ENCODE measurements at regions not wholly inside any gene's neighbourhood (a gene's known extent, or its start where the extent isn't known, plus 50 kb on each side); places are given as distances from the start of the nearest gene placed in this dataset.
"Not testable (repeated sequence)": the region's sequence is repeated elsewhere in the genome, so short reads cannot be mapped to it uniquely, and the experiment has no call there.

DNA sequence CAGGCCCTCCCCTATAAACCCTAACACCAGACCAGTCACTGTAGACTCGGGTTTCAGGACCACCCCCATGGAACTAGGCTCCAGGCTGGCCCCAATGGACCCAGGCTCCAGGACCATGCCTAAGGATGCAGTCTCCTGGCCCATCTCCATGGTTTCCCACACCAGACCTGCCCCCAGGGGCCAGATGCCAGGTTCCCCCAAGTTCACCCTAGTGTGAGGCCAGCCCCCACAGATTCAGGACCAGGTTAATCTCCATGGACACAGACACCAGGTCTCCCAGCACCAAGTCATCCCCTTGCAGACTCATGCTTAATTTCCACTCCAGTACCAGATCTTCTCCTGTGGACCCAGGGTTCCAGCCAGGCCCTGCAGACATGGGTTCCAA lies 103.8 kb upstream of the LANCL2 start:
- no peak for DNase-seq (ENCODE audit: low read depth in 2 of 2, low spot score in 1 of 2)

DNA sequence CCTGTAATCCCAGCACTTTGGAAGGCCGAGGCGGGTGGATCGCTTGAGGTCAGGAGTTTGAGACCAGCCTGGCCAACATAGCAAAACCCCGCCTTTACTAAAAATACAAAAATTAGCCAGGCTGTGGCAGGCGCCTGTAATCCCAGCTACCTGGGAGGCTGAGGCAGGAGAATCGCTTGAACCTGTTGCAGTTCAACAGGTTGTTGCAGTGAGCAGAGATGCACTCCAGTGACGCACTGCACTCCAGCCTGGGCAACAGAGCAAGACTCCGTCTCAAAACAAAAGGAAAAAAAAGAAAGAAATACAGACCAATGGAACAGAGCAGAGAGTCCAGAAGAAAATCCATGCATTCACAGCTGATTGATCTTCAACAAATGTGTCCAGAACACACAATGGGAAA lies 99.8 kb upstream of the LANCL2 start:
- not testable (repeated sequence) for DNase-seq (ENCODE audit: low read depth in 2 of 2, low spot score in 1 of 2)

DNA sequence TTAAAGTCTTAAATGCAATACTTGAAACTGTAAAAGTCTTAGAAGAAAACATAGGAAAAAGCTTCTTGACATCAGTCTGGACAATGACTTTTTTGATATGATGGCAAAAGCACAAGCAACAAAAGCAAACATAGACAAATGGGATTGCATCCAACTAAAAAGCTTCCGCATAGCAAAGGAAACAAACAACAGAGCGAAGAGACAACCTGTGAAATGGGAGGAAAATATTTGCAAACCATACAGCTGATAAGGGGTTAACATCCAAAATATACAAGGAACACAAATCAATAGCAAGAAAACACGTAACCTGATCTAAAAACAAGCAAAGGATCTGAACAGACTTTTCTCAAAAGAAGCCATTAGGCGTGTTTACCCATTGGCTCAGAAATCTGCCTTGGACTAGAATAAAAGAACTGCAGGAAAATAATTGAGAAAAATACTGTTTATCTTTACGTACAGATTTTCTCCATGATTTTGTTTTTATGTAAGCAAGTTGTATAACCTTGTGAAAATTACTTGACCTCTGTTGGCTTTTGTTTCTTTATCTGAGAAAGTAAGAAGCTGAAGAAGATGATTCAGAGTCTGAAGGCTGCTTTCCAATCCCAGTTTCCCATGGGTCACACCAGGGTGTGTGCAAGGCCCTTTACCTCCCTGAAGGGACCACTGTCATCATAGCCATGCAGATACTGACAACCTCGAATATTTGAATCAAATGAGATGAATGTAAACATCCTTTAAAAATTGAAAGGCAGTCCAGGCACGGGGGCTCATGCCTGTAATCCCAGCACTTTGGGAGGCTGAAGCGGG lies 99.1 kb upstream of the LANCL2 start:
- DNase-seq (ENCODE audit: low read depth in 2 of 2, low spot score in 1 of 2), result no peak

DNA sequence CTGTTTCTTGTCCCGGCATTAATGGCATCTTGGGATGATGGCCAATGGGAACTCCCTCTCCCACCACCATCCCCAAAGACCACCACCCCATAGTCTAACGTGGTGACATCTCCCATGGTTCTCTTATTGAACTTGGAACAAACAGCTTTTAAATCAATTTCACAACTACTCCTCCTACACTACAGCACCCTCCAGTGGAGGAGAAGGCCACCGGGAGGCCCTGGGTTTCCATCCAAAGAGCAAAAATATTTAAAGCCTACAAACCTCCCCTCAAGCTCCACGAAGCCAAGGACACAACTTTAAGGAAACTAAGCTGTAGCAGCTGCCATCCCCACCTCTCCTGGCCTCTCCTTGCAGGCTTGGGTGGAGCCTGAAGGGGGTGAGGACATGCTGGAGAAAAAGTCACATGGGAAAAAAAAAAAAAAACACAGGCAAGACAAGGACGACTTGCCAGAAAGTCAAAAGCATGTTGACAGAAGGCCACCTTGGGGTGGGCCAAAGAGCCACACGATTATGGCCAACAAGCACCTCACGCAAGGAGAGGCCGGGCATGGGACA lies 94.0 kb upstream of the LANCL2 start:
- no peak for DNase-seq (ENCODE audit: low read depth in 2 of 2, low spot score in 1 of 2)

DNA sequence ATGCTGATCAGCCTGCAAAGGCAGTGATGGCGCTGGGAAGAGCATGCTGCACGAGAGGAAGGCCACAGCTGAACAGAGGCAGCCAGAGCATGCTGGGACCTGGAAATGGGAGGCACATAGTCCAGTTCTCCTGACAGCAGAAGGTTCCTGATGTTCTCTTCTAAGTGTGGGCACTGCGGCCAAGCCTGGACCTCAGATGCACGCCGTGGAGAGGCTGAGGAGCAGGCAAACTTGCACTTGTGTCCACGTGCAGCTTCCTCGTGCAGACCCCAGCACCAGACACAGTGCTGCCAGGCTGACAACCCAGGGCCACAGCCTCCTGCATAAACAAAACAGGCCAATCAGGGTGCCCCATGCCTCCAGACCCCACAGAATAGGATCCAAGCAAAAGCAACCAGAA lies 93.5 kb upstream of the LANCL2 start:
- no peak for DNase-seq (ENCODE audit: low read depth in 2 of 2, low spot score in 1 of 2)

DNA sequence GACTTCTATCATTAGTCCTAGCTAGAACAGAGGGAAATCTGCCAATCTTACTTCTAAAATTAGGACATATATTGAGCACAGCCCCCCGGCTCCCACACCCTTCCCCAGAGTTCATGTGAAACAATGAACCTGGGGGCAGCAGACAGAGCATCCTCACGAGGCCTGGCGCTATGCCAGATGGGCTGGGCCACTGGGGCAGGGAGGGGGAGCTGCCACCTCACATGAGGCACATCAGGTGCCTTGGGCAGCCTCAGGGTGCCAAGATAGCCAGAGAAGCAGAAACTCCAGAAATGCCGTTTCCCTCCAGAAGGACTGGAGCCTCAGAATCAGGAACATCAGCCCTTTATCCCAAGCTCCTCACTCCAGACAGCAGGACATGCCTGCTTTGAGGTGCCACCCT lies 92.8 kb upstream of the LANCL2 start:
- no peak for DNase-seq (ENCODE audit: low read depth in 2 of 2, low spot score in 1 of 2)

DNA sequence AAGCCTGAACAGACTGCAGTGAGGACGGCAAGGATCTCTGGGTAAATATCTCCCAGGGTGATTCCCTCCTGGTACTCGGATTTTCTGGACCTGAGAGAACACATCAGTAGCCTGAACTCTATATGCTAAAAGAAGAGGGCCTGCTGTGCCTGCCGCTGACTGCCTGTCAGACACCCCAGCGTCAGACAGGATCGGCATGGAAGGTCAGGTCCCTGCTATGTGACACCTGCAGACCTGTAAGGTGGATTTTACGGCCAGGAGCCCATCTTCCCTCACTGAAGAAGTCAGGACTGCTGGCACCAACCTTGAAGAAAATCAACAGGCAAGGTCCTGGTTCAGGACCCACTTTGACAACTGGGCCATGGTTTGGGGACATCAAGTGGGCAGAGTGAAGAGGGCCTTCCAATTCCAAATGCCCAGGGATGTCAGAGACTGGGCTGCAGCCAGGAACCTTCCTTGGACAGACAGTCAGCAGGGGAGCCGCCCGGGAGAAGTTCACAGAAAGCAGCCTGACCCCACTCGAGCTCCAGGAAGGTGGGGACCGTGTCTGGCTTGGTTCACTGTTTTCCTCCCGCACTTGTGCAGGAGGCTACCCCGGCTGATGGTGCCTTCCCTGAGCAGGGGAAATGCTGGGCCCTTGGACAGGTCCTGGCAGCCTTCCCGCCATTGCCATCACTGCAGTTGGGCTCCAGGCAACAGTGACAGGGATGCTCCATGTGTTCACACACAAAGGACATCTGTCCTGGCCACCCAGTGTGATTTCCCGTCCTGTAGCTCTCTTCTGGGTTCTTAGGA lies 91.8 kb upstream of the LANCL2 start:
- DNase-seq (ENCODE audit: low read depth in 2 of 2, low spot score in 1 of 2), result no peak

DNA sequence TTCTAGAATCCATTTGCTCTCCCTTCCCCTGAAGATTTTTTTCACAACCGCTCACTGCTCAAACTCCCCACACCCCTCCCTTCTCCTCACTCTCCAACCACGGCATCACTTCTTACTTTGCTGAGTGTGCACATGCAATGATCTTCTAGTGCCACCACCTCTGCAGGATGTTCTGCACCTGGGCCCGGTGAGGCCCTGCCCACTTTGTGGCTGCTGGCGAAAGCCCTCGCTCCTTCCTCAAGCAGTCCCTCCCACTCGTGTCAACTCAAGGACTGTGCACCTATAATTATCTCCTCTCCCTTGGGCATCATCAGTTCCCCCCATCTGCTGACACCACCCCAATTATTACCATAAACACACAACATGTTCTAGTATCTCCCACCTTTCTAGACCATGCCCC lies 91.0 kb upstream of the LANCL2 start:
- no peak for DNase-seq (ENCODE audit: low read depth in 2 of 2, low spot score in 1 of 2)

DNA sequence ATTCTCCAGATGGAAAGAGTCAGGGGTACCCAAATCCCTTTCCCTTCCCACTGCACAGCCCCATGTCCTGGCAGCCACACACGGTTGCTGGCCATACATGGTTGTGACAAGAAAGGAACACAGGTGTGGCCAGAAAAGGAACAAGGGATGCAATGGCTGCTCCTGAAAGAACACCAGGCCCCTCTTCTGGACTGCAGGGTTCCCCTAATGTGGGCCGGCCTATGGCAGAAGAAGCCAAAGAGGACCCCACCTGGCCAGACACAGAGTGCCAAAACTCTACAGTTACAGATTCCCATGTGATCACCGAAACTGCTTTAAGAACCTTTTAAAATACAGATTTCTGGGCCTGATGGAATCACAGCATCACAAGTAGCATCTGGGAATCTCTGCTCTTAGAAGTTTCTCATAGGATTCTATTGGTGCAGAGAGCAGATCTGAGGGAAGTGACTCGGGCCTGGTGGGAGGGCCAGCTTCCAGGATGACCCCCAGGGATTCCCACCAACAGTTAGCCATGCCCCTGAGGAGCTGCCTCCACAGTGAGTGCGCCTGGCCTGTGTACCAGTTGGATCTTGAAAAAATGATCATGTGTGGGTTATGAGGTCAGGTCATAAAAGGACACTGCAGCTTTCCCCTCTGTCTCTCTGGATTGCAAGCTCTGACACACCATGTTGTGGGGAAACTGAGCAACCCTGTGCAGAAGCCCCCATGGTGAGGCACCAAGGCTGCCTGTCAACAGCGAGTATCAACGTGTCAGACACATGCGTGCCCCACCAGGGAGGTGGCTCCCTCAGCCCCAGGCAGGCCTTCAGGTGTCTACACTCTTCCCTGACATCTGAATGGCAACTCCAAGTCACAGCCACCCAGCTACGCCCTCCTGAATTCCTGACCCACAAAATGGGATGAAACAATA lies 89.6 kb upstream of the LANCL2 start:
- no peak for DNase-seq (ENCODE audit: low read depth in 2 of 2, low spot score in 1 of 2)

DNA sequence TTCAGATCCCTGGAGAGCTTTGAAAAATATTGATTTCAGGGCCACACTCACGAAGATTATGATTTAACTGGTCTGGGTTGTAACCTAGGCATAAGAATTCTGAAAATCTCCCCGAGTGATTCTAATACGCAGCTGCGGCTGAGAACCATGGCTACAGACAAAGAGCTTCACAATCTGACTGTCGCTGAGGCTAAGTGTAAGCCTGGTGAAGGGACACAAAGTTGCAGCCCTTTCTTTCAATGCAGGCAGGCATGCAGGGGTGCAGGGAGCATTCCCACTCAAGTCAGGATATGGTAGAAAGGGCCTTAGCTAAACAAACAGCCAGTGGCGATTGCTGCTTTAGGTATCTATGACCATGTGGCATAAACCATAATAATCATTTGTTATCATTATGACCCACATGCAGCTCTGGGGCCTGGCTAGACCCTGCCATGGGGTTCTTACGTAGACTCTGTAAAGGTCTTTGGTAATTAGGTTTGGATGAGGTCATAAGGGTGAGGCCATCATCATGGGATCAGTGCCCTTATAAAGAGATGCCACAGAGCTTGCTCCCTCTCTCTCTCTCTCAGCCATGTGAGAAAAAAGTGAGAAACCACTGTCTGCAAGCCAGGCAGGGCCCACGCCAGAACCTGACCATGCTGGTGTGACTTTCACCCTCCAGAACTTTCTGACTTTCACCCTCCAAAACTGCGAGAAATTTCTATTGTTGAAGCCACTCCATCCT lies 88.4 kb upstream of the LANCL2 start:
- DNase-seq (ENCODE audit: low read depth in 2 of 2, low spot score in 1 of 2), result no peak

DNA sequence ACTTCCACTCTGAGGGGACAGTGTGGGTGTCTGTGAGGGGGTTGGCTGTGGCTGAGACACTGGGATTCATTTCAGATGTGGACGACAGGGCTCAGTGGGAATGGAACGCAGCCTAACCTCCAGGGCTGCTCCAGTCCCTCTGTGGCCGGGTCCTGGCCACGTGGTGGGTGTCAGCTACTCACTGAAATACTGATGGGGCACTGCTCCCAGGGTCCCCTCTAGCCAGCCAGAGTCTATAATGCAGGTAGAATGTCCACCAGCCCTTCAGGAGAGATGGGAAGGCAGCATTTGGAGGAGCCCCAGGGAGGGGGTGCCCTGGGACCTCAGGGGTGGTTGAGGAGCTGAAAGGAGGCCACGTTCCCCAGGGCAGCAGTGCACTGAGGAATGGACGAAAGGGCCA lies 87.2 kb upstream of the LANCL2 start:
- DNase-seq (ENCODE audit: low read depth in 2 of 2, low spot score in 1 of 2), result no peak

DNA sequence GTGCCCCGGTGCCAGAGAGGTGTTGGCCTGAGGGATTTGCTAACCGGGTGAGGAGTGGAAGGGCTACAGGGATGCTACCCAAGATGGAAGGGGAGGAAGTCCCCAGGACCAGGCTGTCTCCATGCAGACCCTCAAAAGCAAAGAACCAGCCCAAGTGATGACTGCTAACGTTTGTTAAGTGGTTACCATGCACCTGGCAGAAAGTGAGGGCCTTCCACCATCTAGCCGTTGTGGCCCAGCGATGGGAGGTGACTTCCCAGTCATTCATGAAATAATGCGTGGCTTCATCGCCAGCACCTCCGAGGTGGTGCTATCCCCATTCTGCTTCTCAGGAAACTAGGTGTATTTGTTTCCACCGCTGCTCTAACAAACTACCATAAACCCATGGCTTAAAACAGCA lies 86.8 kb upstream of the LANCL2 start:
- DNase-seq (ENCODE audit: low read depth in 2 of 2, low spot score in 1 of 2), result no peak

DNA sequence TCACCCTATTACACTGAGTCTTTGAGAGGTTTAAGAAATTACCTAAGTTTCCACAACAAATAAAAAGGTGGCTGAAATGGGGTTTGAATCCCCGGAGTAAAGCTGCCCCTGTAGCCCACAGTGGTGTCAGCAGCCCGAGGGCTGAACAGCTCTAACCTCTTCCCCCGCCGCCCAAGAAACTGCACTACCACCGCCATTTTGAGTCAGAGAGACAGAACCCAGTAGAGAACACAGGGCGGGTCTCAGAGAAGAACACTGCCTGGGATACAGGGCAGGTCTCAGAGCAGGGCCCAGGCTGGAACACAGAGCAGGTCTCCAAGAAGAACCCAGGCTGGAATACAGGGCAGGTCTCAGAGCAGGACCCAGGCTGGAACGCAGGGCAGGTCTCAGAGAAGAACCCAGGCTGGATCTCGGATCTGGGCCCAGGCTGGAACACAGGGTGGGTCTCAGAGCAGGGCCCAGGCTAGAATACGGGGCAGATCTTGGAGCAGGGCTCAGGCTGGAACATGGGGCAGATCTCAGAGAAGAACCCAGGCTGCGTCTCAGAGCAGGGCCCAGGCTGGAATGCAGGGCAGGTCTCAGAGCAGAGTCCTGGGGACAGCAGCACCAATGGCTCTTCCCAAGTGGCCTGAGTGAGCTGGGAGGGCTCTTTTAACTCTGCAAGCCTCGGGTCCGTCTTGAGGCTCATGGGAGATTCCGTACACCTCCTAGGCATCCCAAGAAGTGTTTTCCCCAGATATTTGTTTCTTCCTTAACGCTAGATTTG lies 85.9 kb upstream of the LANCL2 start:
- no peak for DNase-seq (ENCODE audit: low read depth in 2 of 2, low spot score in 1 of 2)

DNA sequence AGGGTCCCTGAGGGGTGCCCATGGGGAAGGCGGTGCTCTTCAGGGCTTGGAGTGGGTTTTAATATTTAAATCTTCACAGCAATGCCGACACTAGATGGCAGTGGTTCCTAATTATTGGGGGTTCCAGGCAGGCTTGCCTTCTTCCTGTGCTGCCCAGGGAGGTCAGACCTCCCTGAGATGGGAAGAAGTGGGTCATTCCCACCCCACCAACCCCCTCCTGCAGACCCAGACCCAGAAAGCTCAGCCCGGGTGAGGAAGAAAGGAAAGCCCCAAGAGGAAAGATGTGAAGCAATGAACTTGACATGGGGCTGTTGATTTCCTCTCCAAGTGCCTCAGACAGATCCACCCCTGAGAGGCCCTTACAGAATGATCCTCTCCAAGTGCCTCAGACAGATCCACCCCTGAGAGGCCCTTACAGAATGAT lies 85.1 kb upstream of the LANCL2 start:
- DNase-seq (ENCODE audit: low read depth in 2 of 2, low spot score in 1 of 2), result peak in 1 of 2 donors; percentile 24

DNA sequence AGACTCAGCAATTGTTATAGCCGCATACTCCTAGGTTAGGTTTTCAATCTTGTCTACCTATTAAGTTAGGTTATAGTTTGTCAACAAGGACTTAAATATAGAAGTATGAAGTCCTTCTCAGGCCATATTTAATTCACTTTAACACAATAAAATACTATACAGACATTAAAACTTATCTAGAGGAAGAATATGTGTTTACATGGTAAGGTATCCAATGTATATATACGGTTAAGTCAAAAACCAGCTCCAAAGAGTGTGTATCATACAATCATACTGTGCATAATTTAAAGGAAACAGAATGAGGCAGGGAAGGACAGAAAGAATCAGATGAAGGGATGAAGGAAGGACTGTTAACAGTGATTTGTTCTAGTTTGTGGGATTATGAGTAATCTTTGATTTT lies 79.5 kb upstream of the LANCL2 start:
- DNase-seq (ENCODE audit: low read depth in 2 of 2, low spot score in 1 of 2), result no peak

DNA sequence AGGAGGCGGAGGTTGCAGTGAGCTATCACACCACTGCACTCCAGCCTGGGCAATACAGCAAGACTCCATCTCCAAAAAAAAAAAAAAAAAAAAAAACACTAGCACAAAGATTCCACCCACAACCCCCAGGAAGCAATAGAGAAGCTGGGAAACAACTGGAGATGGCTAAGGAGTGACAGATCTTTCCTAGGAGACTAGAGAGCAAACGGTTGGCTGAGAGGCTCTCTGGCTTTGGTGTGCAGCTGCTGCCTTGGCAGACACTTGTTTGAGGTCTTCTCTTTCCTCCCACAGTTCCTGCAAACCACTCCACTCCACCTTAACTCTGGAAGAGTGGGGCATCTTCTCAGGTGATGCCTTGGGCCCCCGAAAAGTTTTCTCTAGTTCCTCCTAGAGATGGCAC lies 78.5 kb upstream of the LANCL2 start:
- no peak for DNase-seq (ENCODE audit: low read depth in 2 of 2, low spot score in 1 of 2)

DNA sequence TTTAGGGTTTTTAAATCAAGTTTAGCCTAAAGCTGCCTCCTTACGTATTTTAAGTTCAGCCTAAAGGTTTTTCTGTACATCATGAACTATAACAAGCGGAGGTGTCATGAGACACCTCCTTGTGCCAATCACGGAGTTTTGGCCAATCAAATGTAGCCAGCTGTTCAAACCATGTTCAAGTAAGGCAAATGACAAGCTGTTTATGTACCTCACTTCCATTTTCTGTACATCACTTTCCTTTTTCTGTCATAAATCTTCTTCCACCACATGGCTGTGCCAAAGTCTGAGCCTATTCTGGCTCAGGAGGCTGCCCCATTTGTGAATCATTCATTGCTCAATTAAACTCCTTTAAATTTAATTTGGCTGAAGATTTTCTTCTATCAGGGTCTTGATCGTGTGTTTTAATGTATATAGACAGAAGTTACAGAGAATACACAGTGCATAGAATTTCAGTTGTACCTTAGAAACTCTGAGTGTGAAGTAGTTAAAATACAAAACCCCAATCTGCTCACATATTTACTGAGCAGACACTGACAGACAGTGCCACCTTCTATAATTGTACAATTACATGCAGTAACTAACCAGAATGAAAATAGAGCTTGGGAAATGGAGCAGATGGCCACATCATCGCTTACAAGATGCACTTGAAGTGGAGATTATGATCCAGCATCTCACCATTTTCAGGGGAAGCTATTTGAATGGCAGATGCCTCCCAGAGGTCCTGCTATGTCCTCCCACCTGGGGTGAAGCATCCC lies 76.9 kb upstream of the LANCL2 start:
- DNase-seq (ENCODE audit: low read depth in 2 of 2, low spot score in 1 of 2), result no peak

DNA sequence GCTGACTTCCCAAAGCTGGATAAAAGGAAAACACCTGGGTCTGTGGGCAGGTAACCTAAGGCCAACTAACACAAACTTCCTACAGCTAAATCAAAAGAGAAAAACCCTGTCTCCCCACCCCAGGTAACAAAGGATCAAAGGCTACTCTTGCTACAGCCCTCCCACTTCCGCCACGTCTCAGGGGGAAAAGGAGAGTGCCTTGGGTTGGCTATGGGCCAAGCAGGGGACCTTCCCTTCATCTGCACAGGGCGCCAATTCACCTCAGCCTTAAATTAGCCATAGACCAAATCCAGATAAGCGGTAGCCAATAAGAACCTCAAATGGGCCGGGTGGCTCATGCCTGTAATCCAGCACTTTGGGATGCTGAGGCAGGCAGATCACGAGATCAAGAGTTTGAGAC lies 69.1 kb upstream of the LANCL2 start:
- DNase-seq (ENCODE audit: low read depth in 2 of 2, low spot score in 1 of 2), result no peak

DNA sequence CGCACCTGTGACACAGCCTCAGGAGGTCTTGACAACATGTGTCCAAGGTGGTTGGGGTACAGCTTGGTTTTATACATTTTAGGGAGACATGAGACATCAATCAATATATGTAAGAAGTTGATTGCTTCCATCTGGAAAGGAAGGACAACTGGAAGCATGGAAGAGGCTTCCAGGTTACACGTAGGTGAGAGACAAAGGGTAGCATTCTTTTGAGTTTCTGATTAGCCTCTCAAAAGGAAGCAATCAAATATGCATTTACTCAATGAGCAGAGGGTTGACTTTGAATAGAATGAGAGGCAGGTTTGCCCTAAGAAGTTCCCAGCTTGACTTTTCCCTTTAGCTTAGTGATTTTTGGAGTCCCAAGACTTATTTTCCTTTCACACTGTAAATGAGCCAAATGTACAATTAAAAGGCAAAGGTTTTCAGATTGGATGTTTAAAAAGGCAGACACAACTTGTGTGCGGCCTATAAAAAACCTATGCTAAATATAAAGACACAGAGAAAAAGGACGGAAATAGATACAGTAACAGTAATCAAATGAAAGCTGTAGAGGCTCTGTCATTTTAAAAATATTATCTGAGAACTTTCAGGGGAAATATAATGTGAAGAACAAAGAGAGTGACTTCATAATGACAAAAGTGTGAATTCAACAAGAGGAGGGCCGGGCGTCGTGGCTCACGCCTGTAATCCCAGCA lies 65.7 kb upstream of the LANCL2 start:
- DNase-seq (ENCODE audit: low read depth in 2 of 2, low spot score in 1 of 2), result no peak

All from stimulated activated CD8-positive, alpha-beta memory T cell treated with anti-CD3 and anti-CD28 coated beads, Interleukin-4, amount 100 ng/mL, for 4 hours (primary cell).